NCI-H460 (cell line): ENCODE measurements at regions not wholly inside any gene's neighbourhood (a gene's known extent, or its start where the extent isn't known, plus 50 kb on each side); places are given as distances from the start of the nearest gene placed in this dataset.
A peak's percentile ranks its signal among the peaks of the same experiment; 100 is the strongest.
"Not testable (repeated sequence)": the region's sequence is repeated elsewhere in the genome, so short reads cannot be mapped to it uniquely, and the experiment has no call there.

Source experiments
- DNase-seq: peaks from one replicate; pipeline ENCODE4 v3.0.0-alpha.2; 2016; ENCODE audit warnings: low read depth; ENCODE audit errors: extremely low read depth

- no peak for DNase-seq
Measured at GRCh38 chr19:30690525-30690924, 318.3 kb downstream of the ZNF536 start.

DNA sequence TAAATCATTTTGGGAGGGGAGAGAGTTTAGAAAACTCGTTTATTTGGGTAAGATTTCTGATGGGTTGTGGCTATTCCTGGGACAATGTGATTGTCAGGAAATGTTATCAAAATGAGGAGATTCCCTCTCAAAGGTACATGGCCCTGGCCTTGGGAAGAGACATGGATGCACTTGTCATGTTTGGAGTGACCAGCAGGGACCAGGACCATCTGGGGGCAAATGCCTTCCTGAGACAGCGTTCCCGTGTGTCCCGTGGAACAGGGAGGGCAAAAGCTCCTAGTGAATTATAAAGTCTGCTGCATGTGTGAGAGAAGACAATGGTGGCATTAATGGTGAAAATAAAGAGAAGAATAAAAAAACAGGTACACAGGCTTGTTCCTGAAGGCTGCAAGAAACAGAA, 317.3 kb downstream of the ZNF536 start:
- DNase-seq = no peak

DNA sequence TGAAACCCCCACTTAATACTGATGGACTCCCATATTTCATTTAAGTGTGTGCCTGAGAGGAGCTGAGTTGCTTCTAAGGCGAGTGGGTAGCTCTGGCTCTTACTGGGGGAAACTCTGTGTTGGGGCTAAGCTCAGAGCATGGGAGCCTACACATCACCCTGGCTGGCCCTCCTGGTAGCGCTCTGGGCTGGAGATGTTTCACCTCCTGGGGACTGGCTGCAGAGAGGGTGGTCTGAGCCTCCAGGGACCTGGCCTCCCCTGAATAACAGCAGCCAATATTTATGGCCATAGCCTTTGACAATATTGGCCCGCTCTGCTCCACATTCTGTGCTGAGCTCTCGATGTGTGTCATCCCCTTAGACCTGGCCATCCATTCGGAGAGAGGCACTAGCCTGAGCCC, 316.5 kb downstream of the ZNF536 start:
- DNase-seq = no peak

DNA sequence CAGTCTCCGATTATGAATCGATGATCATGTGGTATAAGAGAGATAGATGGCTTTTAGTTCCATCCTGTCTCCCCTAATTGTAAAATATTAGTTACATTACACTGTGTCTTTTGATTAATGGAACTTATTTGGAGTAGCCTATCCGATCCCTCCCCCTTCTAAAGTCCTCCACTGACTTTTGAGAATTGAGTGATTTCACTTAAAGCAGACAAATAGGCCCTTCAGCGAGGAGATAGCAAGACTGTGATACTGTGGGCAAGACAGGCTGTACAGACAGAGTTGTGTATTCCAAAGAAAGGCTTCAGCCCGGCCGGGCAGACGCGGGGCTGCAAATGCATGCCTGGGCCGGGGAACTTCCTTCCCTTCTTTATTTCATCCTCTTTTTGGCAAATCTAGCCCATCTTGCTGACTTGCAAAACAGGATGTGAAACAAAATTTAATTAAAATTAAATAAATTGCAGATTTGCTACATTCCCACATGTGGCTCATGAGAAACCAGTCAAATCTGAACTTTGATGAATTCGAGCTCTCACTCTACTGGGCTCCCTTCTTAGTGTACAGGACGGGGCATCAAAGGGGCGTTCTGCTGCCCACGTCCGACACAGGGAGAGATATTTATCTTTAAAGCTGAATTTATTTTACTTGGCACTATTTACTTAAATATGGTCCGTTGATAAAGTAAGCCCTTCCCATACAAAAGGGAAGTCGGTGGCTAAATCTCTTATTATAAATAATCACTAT, 314.8 kb downstream of the ZNF536 start:
- DNase-seq = no peak

GRCh38 chr19:30686176-30686820, 314.1 kb downstream of the ZNF536 start:
- no peak for DNase-seq

- DNase-seq = no peak
Measured at GRCh38 chr19:30685426-30686000, 313.3 kb downstream of the ZNF536 start.

DNA sequence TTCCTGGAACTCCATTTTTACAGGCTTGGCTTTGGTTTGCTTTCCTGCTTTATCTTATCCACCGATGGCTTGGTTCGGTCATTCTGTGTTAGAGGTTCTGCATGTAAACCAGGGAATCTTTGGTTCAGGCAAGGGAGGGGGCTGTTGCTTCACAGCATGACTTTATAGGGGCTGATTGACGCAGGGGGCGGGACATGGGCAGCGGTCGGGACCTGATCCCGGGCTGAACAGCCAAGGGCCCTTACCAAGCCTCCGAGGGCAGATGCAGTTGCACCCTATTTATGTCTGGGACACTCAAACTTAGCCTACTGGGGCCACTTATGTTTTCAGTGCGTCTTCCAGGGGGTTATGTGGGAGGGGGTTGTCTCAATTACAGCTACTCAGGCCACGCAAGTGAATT, 312.4 kb downstream of the ZNF536 start:
- DNase-seq = no peak

DNA sequence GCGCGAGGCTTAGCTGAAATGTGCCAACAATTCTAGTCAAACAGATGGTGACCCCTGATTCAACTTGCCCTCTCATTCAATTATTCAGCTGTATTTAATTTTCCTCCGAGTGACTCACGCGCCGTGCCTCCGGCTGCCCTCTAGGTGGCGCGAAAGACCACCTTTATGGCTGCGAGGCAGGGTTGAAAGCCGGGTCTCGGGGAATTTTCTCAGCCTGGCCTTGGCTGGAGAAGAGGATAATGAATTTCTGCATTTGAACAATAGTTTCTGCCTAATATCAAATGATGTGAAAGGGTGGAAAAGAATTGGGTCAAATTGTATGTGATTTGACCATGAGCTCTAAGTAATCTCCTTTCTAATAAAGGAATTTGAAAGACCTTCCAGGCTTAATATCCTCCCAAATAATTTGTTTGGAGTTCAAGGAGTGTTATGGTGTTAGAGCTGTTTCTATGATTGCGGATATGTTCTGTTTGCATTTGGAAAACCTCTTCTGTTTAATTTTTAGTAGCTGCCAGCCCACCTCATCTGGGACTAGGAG, 310.9 kb downstream of the ZNF536 start:
- DNase-seq = peak; percentile 35

GRCh38 chr19:30682146-30682998, 310.2 kb downstream of the ZNF536 start:
- no peak for DNase-seq

DNA sequence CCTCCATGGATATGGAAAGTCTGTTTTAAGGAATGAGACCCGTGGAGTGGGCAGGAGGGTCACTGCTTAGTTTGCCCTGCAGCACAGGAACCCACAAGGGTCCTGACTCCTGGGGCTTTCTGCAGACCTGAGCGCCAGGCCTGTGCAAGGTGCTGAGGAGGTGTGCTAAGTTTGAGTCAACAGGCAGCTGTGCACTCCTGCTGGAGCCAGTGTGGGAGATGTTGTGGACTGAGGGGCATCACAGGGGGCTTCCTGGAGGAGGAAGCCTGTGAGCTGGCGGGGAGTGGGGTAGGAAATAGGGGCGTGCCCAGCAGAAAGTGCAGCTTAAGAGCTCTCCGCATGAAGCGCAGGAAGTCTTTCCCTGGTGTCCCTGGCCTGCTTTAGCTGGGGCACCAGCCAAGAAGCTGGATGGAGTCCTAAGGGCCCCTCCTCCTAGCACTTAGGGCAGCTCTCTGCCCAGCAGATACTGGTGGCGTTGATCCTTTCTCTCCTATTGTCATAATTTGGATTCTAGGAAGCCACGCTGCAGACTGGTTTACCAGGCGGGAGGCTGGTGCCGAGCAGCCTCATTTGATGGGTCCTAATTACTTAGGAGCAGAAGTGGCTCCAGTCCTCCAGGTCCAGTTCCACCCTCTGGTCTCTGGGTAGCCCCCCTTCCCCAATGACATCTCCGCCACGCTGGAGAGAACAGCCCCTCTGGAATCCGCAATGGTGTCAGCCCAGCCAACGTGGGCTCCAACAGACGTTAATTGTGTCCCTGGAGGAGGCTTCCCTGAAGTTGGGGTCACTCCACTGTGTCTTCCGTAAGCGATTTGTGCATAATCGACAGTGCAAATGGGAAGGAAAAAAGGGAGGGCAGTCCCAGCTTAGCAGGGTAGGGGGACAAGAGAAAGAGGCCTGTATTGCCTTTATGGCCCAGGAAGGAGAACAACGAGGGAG, 309.2 kb downstream of the ZNF536 start:
- no peak for DNase-seq

DNA sequence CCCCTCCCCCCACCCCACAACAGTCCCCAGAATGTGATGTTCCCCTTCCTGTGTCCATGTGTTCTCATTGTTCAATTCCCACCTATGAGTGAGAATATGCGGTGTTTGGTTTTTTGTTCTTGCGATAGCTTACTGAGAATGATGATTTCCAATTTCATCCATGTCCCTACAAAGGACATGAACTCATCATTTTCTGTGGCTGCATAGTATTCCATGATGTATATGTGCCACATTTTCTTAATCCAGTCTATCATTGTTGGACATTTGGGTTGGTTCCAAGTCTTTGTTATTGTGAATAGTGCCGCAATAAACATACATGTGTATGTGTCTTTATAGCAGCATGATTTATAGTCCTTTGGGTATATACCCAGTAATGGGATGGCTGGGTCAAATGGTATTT, 308.2 kb downstream of the ZNF536 start:
- DNase-seq = not testable (repeated sequence)

- no peak for DNase-seq
Measured at GRCh38 chr19:30679789-30680188, 307.6 kb downstream of the ZNF536 start.

DNA sequence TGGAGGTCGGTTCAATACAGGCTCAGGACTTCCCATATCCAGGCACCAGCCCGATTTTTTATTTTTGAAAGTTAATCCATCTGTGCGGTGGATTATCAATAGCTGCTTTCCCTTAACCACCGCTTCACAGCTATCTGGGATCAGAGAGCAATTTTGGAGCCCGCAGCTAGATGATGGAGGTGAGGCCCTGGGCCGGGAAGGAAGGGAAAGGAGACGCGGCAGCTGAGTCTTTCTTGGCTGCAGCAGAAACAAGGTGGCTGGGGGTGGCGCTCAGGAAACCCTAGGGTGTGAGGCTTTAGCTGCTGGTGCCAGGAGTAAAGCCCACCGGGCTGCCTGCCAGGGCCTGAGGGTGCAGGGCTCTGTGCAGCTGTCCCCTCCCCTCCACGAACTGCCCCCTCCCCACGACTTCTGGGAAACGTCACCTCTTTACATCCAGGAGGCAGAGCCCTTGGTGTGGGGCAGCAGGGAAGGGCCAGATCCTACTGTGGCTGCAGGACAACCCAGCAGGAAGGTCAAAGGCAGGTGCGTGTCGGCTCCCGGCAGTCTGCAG, 307.0 kb downstream of the ZNF536 start:
- DNase-seq = no peak

GRCh38 chr19:30678168-30678567, 306.0 kb downstream of the ZNF536 start:
- DNase-seq = no peak

- no peak for DNase-seq
Measured at GRCh38 chr19:30677702-30678101, 305.5 kb downstream of the ZNF536 start.

- no peak for DNase-seq
Measured at GRCh38 chr19:30676990-30677679, 305.0 kb downstream of the ZNF536 start.

- DNase-seq = no peak
Measured at GRCh38 chr19:30675086-30675485, 302.9 kb downstream of the ZNF536 start.

DNA sequence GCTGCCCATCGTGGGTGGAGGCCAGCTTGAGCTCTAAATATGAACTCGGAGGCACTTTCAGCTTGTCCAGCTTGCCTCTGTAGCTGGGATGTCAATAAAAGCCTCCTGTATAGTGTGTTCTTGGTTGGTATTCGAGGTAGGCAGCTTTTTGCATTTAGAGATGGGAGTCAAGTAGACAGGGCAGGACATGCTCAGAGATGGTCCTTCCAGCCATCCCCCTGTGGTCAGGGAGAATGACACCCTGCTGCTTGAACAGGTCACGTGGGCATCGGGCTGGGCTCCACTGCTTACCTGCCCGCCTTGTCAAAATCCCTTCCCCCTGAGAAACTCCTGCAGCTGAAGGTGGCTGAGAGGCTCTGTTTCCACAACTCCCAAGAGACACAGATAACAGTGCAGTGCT, 302.5 kb downstream of the ZNF536 start:
- no peak for DNase-seq

DNA sequence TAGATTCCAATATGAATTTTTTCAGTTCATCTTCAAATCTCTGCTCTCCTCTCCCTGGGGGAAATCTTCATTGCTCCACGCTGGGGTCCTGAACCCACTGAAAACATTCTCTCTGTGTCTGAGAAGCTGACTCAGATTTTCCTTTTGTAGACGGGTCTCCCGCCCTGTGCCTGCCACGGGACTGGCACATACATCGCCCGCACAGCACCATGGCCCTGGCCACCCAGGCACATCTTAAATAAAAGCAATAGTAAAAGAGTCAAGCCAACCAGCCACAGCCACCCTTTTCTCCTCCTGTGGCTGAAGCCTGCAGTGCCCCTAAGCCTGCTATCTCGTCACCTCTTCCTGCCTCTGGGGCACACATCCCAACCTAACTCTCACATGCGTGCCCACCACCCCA, 301.2 kb downstream of the ZNF536 start:
- DNase-seq = no peak
